ENCODE measurements at regions not wholly inside any gene's neighbourhood (a gene's known extent, or its start where the extent isn't known, plus 50 kb on each side); places are given as distances from the start of the nearest gene placed in this dataset.

GRCh38 chr14:49049711-49050110, 536.5 kb downstream of the RPS29 start:
- TF ChIP-seq CTCF (conservative IDR thresholded peaks at IDR 0.05; ENCODE audit: low read depth, low read length) (no peak), EZH2 (IDR thresholded peaks at IDR 0.05; ENCODE audit: borderline replicate concordance, low read depth, low read length, poor library complexity, severe bottlenecking) (no peak)
